Mesenchymal stem cell (in vitro differentiated cells and primary cell): ENCODE measurements at regions not wholly inside any gene's neighbourhood (a gene's known extent, or its start where the extent isn't known, plus 50 kb on each side); places are given as distances from the start of the nearest gene placed in this dataset.

ENCODE experiments used
- DNase-seq: peaks from one replicate; pipeline ENCODE4 v3.0.0-alpha.2; 2013
- H2AFZ ChIP-seq: one replicate; pipeline ENCODE4 v1.6.1; 2013; ENCODE audit warnings: low read depth, mild to moderate bottlenecking, control low read depth, inconsistent platforms, low read length, moderate library complexity
- H2AK5ac ChIP-seq: 2 replicates; pipeline ENCODE4 v1.6.1; 2013; ENCODE audit warnings: low read length, moderate library complexity, mild to moderate bottlenecking, inconsistent platforms; ENCODE audit not compliant: severe bottlenecking
- H2BK120ac ChIP-seq: one replicate; pipeline ENCODE4 v1.6.1; 2013; ENCODE audit warnings: low read depth, mild to moderate bottlenecking, inconsistent platforms, low read length, moderate library complexity
- H2BK12ac ChIP-seq, 2 experiments: one replicate each; pipeline ENCODE4 v1.6.1; 2013; ENCODE audit warnings: inconsistent platforms in 2 of 2, low read length in 2 of 2, mild to moderate bottlenecking in 2 of 2, moderate library complexity in 2 of 2, control low read depth in 1 of 2
- H2BK15ac ChIP-seq: one replicate; pipeline ENCODE4 v1.6.1; 2013; ENCODE audit warnings: mild to moderate bottlenecking, low read depth, inconsistent platforms; ENCODE audit not compliant: poor library complexity, severe bottlenecking
- H2BK5ac ChIP-seq: 2 replicates; pipeline ENCODE4 v1.6.1; 2013; ENCODE audit warnings: low read depth, mild to moderate bottlenecking, low read length, control low read depth, inconsistent platforms; ENCODE audit not compliant: poor library complexity, severe bottlenecking
- H3K14ac ChIP-seq, 2 experiments: one replicate each; pipeline ENCODE4 v1.6.1; 2013; ENCODE audit warnings: inconsistent platforms in 2 of 2, low read length in 2 of 2, control low read depth in 1 of 2, mild to moderate bottlenecking in 1 of 2, moderate library complexity in 1 of 2
- H3K18ac ChIP-seq, 2 experiments: one replicate each; pipeline ENCODE4 v1.6.1; 2013; ENCODE audit warnings: inconsistent platforms in 2 of 2, low read length in 2 of 2, control low read depth in 1 of 2, low read depth in 1 of 2, mild to moderate bottlenecking in 1 of 2
- H3K23ac ChIP-seq, 2 experiments: one replicate each; pipeline ENCODE4 v1.6.1; 2013; ENCODE audit warnings: inconsistent platforms in 2 of 2, low read length in 2 of 2, mild to moderate bottlenecking in 2 of 2, moderate library complexity in 2 of 2, control low read depth in 1 of 2
- H3K27ac ChIP-seq: 2 replicates; pipeline ENCODE4 v1.5.1; 2013; ENCODE audit warnings: mild to moderate bottlenecking, moderate library complexity, low read length, control low read depth, inconsistent platforms; ENCODE audit not compliant: poor library complexity, severe bottlenecking
- H3K27me3 ChIP-seq, 2 experiments: 2 replicates each; pipeline versions ENCODE4 v1.6.1 to v1.7.0; 2013; ENCODE audit warnings: low read length in 2 of 2, mild to moderate bottlenecking in 2 of 2, moderate library complexity in 2 of 2, control low read depth in 1 of 2, inconsistent platforms in 1 of 2; ENCODE audit not compliant: control insufficient read depth in 1 of 2, insufficient read depth in 1 of 2
- H3K36me3 ChIP-seq, 2 experiments: 2 replicates each; pipeline versions ENCODE4 v1.6.1 to v1.7.0; 2013; ENCODE audit warnings: low read length in 2 of 2, control low read depth in 1 of 2, inconsistent platforms in 1 of 2, low read depth in 1 of 2, mild to moderate bottlenecking in 1 of 2; ENCODE audit not compliant: insufficient read depth in 2 of 2, control insufficient read depth in 1 of 2
- H3K4ac ChIP-seq, 2 experiments: one replicate each; pipeline ENCODE4 v1.6.1; 2013; ENCODE audit warnings: inconsistent platforms in 2 of 2, low read length in 2 of 2, mild to moderate bottlenecking in 2 of 2, moderate library complexity in 2 of 2, control low read depth in 1 of 2, low read depth in 1 of 2
- H3K4me1 ChIP-seq: 2 replicates; pipeline ENCODE4 v1.6.1; 2013; ENCODE audit warnings: low read depth, low read length, control low read depth; ENCODE audit not compliant: control insufficient read depth, insufficient read depth
- H3K4me2 ChIP-seq: 2 replicates; pipeline ENCODE4 v1.6.1; 2013; ENCODE audit warnings: low read length, mild to moderate bottlenecking, inconsistent platforms; ENCODE audit not compliant: poor library complexity, severe bottlenecking
- H3K4me3 ChIP-seq, 2 experiments: 2 replicates each; pipeline versions ENCODE4 v1.5.1 to v1.7.0; 2013; ENCODE audit warnings: low read length in 2 of 2, mild to moderate bottlenecking in 2 of 2, control low read depth in 1 of 2, low read depth in 1 of 2; ENCODE audit not compliant: insufficient read depth in 1 of 2
- H3K79me1 ChIP-seq: replicated peaks from 2 replicates; pipeline ENCODE4 v1.6.1; 2013; ENCODE audit warnings: mild to moderate bottlenecking, control low read depth, low read length, inconsistent platforms; ENCODE audit not compliant: poor library complexity, severe bottlenecking
- H3K9ac ChIP-seq: 2 replicates; pipeline ENCODE4 v1.7.0; 2013; ENCODE audit warnings: mild to moderate bottlenecking, low read length, moderate library complexity
- H3K9me3 ChIP-seq: 2 replicates; pipeline ENCODE4 v1.7.0; 2013; ENCODE audit warnings: mild to moderate bottlenecking, low read length; ENCODE audit not compliant: control insufficient read depth
- H4K8ac ChIP-seq: one replicate; pipeline ENCODE4 v1.6.1; 2013; ENCODE audit warnings: inconsistent platforms, mild to moderate bottlenecking, low read length, moderate library complexity
- H4K91ac ChIP-seq: one replicate; pipeline ENCODE4 v1.6.1; 2013; ENCODE audit warnings: mild to moderate bottlenecking, low read length, inconsistent platforms
- WGBS: methylation state at CpG from one replicate; pipeline ENCODE4 v1.1.7; 2013; ENCODE audit warnings: mixed read lengths; 5-methylcytosine and 5-hydroxymethylcytosine counted together

DNA sequence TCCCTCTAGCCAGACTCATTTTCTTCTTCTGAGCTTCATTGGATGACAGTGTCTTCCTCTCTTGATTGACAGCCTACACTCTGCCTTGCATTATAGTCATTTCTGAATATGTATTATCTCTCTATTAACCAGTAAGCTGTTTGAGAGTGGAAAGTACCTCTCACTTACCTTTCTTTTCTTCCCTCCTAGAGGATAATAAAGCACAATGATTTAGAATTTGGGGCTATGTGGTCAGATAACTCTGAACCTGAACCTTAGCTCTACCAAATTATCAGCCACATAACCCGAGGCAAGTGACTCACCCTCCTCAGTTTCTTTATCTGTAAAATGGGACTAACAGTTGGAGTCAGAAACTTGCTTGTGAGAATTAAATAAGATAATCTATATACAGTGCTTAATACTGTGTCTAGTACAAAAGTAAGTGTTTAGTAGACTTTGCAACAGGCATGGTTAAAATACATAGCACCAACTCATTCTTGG, 331.8 kb upstream of the TBL1XR1 start:
- H2AK5ac ChIP-seq = no peak overlapping the region
- 60% methylated on average over 1 of the region's 1 CpG for WGBS
- H3K18ac ChIP-seq = no peak overlapping the region
- H2BK15ac ChIP-seq = no peak overlapping the region
- no peak overlapping the region for H3K14ac ChIP-seq
- no peak overlapping the region for H3K4me3 ChIP-seq
- H3K27me3 ChIP-seq = no peaks in the 10 kb centered on the region
- H3K4me1 ChIP-seq = no peaks in the 10 kb centered on the region
- no peak overlapping the region for H3K23ac ChIP-seq
- H2BK5ac ChIP-seq = no peak overlapping the region
- DNase-seq = no peak
- H2AFZ ChIP-seq = no peak overlapping the region
- H4K91ac ChIP-seq = no peak overlapping the region
- no peak overlapping the region for H3K4ac ChIP-seq
- H3K27ac ChIP-seq = no peak overlapping the region
- H3K36me3 ChIP-seq = no peaks in the 10 kb centered on the region
- no peak overlapping the region for H3K4me2 ChIP-seq
- H3K9me3 ChIP-seq = peaks cover 9% of the 10 kb centered on the region
- H4K8ac ChIP-seq = no peak overlapping the region
- H2BK120ac ChIP-seq = no peak overlapping the region
- no peak overlapping the region for H2BK12ac ChIP-seq
- H3K9ac ChIP-seq = no peak overlapping the region
- H3K79me1 ChIP-seq = no peaks in the 10 kb centered on the region

DNA sequence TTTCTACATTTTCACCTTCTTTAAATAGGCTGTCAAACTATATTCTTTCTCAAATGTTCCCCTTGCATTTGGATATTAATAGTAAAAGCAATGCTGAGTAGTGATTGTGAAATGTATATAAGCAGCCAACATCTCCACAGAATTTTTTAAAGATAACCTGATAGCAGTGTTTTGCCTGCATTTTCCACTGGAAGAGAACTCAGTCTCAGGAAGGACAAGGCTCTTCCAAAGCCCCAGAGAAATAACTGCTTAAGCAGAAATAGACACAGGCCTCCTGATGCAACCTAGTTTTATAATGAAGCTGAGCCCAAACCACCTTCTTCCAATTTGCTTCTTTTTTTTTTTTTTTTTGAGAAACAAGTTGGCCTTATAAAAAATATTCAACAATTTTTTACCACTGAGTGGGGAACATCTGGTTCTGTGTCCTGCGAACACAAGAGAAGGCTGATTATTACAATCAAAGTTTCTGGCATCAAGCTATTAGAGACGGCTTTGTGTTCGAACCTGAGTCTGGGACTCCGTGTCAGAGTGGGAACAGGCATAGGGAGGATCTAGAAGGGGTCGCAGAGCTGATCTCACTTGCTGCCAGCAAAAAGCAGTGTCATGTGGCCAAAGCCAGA, 332.5 kb upstream of the TBL1XR1 start:
- H4K91ac ChIP-seq = no peak overlapping the region
- no peak overlapping the region for H2AK5ac ChIP-seq
- H3K23ac ChIP-seq = no peak overlapping the region
- no peak overlapping the region for H2BK12ac ChIP-seq
- H4K8ac ChIP-seq = no peak overlapping the region
- peaks cover 5% of the 10 kb centered on the region for H3K9me3 ChIP-seq
- WGBS = 98% methylated on average over 5 of the region's 5 CpGs
- H2BK5ac ChIP-seq = no peak overlapping the region
- no peak overlapping the region for H3K4me2 ChIP-seq
- H3K27ac ChIP-seq = no peak overlapping the region
- no peaks in the 10 kb centered on the region for H3K27me3 ChIP-seq
- no peak overlapping the region for H3K4me3 ChIP-seq
- no peak overlapping the region for H2BK15ac ChIP-seq
- H3K79me1 ChIP-seq = no peaks in the 10 kb centered on the region
- no peak overlapping the region for H3K18ac ChIP-seq
- no peaks in the 10 kb centered on the region for H3K36me3 ChIP-seq
- DNase-seq = peak; percentile 24
- no peaks in the 10 kb centered on the region for H3K4me1 ChIP-seq
- H3K4ac ChIP-seq = no peak overlapping the region
- H3K9ac ChIP-seq = peak overlapping the region; percentile 55
- no peak overlapping the region for H2AFZ ChIP-seq
- H3K14ac ChIP-seq = no peak overlapping the region
- H2BK120ac ChIP-seq = no peak overlapping the region

DNA sequence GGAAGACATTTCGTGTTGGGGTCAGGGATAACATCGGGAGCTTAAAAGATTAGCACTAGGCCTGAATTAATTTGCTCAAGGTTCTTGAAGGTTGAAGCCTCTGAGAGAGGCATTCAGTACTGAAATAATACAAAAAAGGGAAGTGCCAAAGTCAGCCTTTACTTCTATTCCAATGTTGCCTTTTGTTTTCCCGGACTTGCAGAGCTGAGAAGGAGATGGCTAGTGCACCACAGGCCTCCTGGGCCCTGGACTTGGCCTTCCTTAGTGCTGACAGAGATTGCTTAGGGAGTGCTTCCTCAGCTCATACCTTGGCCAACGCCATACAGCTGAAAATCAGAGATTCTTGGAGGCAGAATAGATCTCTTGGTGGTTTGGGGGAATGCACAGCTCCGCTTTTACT, 333.6 kb upstream of the TBL1XR1 start:
- Histone ChIP-seq H2BK5ac (no peak overlapping the region), H4K91ac (no peak overlapping the region), H3K9ac (peak overlapping the region; percentile 15), H3K14ac (no peak overlapping the region), H4K8ac (no peak overlapping the region), H3K4me2 (no peak overlapping the region), H2BK12ac (no peak overlapping the region), H3K4ac (no peak overlapping the region), H3K18ac (no peak overlapping the region), H3K79me1 (no peaks in the 10 kb centered on the region), H2AFZ (no peak overlapping the region), H3K9me3 (no peaks in the 10 kb centered on the region), H3K4me1 (no peaks in the 10 kb centered on the region), H3K36me3 (no peaks in the 10 kb centered on the region), H3K4me3 (no peak overlapping the region), H3K27ac (no peak overlapping the region), H2BK120ac (no peak overlapping the region), H3K27me3 (no peaks in the 10 kb centered on the region), H2AK5ac (no peak overlapping the region), H3K23ac (no peak overlapping the region), H2BK15ac (no peak overlapping the region)
- WGBS = 96% methylated on average over 5 of the region's 5 CpGs
- DNase-seq = no peak

DNA sequence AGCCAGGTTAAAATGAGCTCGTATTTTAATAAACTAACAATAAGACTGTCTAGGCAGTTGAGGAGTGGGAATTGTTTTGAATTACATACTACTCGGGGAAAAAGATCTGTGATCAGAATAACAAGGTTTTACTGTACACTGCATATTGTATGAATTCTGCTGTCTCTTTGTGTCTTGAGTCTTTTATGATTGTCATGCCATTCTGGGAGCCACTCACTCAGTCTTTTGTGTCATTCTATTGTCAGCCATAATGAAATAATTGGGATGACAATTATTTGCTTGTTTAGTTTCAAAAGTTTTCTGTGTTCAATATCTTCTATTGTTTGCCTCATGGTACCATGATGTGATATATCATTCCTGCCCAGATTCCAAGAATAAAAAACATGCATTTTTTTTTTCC, 339.6 kb upstream of the TBL1XR1 start:
- Histone ChIP-seq H4K91ac (no peak overlapping the region), H2BK5ac (no peak overlapping the region), H3K27ac (no peak overlapping the region), H2AK5ac (no peak overlapping the region), H2BK12ac (no peak overlapping the region), H3K79me1 (no peaks in the 10 kb centered on the region), H3K9ac (no peak overlapping the region), H4K8ac (no peak overlapping the region), H3K9me3 (no peaks in the 10 kb centered on the region), H2BK15ac (no peak overlapping the region), H3K14ac (no peak overlapping the region), H2BK120ac (no peak overlapping the region), H3K18ac (no peak overlapping the region), H3K23ac (no peak overlapping the region), H3K4me3 (no peak overlapping the region), H3K36me3 (no peaks in the 10 kb centered on the region), H2AFZ (no peak overlapping the region), H3K4ac (no peak overlapping the region), H3K27me3 (no peaks in the 10 kb centered on the region), H3K4me1 (no peaks in the 10 kb centered on the region), H3K4me2 (no peak overlapping the region)
- DNase-seq = no peak
- WGBS = 100% methylated on average over 2 of the region's 2 CpGs
